RKO (cell line): ENCODE measurements at regions not wholly inside any gene's neighbourhood (a gene's known extent, or its start where the extent isn't known, plus 50 kb on each side); places are given as distances from the start of the nearest gene placed in this dataset.
"Not testable (repeated sequence)": the region's sequence is repeated elsewhere in the genome, so short reads cannot be mapped to it uniquely, and the experiment has no call there.

Experiments used
- DNase-seq: peaks from one replicate; pipeline ENCODE4 v3.0.0-alpha.2; 2016; ENCODE audit warnings: low spot score

DNA sequence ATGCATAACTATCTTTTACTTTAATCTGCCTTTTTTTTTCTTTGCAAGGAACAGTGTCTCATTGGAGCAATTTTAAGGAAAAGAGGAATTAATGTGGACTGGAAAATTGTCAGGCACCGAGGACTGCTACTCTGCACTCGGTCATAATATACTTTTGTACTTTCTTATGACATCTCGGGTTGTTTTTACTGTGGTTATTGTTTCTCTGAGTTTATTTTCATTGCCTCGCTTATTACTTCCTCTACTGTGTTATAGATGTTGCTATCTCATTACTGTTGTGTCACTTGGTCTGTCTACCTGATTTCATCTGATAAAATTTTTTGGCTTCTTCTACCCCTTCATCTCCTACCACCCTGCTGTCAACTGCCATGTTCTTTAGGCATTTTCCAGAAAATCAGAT is 213.5 kb upstream of the POU1F1 start:
- DNase-seq = no peak

- no peak for DNase-seq
These were observed 212.4 kb upstream of the POU1F1 start for GRCh38 chr3:87488765-87489164.

- not testable (repeated sequence) for DNase-seq
These were observed 210.3 kb upstream of the POU1F1 start for GRCh38 chr3:87486635-87487034.

DNA sequence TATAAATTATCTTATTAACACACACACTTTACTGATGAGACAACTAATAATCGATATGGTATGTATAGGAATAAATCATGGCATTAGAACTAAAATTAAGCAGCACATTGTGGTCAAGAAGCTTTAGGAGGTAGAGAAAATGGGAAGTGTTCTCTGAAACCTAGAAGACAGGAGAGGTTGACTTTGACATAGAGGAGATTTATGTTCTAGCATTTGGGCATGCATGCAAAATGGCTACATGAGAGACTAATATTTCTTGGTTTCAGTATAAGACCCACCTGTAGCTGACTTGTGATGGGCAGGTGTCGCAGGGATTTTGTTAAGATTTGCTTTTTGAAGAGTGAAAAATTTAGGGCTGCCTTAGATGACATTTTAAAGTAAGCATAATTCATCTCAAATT is 209.7 kb upstream of the POU1F1 start:
- no peak for DNase-seq

- DNase-seq = no peak
These were observed 202.3 kb upstream of the POU1F1 start for GRCh38 chr3:87478716-87479115.

DNA sequence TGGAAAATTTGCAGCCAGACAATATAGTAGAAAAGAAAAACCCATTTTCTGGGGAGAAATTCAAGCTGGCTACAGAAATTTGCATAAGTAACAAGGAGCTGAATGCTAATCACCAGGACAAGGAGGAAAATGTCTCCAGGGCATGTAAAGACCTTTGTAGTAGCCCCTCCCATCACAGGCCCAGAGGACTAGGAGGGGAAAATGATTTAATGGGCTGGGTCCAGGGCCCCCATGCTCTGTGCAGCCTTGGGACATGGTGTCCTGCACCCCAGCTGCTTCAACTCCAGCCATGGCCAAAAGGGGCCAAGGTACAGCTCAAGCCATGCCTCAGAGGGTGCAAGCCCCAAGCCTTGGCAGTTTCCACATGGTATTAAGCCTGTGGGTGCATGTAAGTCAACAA is 197.6 kb upstream of the POU1F1 start:
- no peak for DNase-seq

GRCh38 chr3:87468938-87469337 is 192.6 kb upstream of the POU1F1 start:
- peak; percentile 59 for DNase-seq

GRCh38 chr3:87468235-87468634 is 191.9 kb upstream of the POU1F1 start:
- no peak for DNase-seq

DNA sequence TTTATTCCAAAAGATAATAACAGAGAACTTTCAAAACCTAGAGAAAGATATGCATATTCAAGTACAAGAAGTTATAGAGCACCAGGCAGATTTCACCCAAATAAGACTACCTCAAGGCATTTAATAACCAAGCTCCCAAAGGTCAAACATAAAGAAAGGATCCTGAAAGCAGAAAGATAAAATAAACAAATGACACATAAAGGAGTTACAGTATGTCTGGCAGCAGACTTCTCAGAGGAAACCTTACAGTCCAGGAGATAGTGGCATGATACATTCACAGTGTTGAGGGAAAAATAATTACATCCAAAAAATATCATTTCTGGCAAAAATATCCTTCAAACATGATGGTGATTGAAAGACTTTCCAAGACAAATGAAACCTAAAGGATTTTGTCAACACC is 185.8 kb upstream of the POU1F1 start:
- DNase-seq = no peak

- DNase-seq = no peak
These were observed 185.1 kb upstream of the POU1F1 start for GRCh38 chr3:87461443-87461842.

DNA sequence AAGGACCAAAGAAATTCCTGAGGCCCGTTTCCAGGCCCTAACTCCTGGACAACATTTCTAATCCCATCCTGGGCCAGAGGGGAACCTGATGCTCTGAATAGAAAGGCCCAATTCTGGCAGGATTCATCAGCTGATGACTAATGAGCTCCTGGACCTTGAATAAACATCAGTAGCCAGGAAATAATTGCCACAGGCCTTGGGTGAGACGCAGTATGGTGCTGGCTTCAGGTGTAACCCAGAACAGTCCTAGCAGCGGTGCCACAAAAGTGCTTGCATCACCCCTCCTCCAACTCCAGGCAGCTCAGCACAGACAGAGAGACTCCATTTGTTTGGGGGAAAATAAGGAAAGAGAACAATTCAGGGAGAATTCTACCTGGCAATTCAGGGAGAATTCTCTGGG is 184.7 kb upstream of the POU1F1 start:
- no peak for DNase-seq

DNA sequence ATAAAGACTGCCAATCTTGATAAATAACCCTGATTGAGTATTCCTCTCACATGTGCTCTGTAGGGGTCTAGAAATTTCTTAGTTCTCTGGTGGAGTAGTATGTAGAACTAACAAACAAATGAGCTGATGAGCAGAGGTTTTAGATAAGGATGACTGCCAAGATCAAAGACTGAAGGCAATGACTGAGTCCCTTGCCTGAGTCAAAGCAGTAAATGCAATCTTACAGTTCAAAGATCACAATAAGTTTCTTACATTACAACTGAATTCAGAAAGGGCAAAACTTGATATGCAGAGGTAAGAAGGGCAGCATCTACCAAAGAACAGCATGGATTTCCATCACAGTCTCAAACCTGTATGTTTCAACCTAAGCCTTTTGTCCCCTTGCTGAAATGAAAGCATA is 172.2 kb upstream of the POU1F1 start:
- DNase-seq = no peak

GRCh38 chr3:87446849-87447387 is 170.5 kb upstream of the POU1F1 start:
- no peak for DNase-seq

DNA sequence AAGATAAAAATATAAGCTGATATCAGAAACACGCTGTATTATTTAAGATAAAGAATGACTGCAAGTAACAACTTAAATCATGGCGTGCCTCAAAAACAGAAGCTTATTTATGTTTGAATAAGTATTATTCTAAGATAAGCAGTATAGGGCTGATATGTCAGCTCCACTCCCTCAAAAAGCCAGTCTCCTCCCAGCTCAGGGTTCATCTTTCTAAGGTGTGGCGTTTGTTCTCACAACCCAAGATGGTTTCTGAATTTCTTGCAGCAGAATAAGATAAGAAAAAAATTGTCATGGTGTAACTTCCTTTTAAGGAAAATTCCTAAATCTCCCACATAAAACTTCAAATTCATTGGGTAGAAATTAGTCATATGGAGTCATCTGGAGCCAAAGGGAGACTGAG is 166.1 kb upstream of the POU1F1 start:
- no peak for DNase-seq

- no peak for DNase-seq
These were observed 161.4 kb upstream of the POU1F1 start for GRCh38 chr3:87437765-87438164.

DNA sequence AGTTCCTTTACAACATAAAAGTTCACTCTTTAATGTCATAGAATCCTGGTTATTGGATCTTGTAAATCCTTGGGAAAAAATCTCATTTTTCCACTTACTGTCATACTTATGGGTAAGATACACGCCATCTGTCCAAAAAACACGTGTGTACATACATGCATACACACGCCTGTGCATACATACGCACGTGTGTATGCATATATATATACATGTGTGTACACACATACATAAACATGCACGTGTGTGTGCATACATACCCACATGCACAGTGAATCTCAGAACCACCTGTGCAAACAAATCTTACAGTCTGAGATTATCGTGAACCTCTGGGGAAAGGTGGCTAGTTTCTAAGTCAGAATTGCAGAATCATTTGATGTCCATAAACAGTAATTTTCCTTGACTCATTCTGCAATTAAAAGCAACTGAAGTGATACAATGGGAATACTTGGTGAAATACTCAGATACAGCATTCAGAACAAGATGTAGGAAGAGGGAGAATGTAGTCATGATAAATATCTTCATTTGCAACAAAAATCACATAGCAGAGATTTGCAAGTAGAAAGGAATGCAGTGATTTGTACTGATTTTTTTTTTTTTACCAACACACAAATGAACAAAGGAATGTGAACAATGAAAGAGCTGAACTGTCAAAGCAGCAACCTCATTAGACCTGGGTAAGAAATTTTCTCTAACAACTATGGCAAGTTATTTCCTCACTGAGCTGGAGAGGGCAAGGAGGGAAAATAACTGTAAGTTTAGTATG is 160.6 kb upstream of the POU1F1 start:
- no peak for DNase-seq

DNA sequence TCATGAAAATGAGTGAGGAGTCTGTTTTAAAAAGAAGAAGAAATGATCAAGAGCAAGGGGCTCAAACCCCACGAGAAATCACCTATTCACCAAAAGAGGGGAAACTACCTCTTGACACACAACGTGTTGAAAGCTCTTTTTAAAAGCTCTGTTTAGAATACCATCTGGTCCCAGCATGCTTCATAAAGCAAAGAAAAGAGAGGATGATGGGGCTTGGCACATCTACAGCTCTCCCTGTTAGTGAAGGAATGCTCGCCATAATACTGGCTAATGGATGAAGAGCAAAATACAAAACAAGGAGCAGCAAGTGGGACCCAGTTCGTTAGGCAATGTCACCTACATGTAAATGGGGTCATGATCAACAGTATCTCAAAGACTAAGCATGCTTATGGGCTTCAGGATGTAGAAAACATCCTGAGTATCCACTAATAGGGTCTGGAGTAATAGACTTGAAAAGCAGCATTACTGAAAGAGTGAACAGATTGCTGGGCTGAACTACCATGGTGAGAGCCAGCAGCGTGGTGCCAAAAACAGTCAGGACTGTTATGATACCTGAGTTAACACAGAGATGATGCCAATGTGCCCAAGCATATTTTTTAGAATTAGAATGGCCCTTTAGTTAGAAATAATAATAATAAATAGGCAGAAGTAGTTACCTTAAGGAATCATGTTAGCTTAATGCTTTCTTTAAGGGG is 159.7 kb upstream of the POU1F1 start:
- no peak for DNase-seq

DNA sequence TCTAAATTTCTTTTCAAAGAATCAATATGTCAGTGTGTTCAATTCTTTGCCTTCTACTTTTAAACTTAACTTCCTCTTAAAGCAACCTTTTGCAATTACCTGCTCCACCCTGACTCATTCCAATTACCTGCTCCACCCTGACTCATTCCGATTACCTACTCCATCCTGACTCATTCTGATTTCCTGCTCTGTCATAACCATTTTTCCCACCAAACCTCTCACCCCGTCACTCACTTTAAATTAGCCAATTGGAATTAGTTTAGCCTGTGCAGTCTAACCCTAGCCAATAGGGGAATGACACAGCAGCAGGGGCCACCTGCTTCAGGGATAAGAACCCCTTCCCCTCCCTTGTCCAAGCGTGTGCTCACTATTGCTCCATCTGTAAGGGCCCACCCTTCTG is 157.1 kb upstream of the POU1F1 start:
- DNase-seq = peak; percentile 9

DNA sequence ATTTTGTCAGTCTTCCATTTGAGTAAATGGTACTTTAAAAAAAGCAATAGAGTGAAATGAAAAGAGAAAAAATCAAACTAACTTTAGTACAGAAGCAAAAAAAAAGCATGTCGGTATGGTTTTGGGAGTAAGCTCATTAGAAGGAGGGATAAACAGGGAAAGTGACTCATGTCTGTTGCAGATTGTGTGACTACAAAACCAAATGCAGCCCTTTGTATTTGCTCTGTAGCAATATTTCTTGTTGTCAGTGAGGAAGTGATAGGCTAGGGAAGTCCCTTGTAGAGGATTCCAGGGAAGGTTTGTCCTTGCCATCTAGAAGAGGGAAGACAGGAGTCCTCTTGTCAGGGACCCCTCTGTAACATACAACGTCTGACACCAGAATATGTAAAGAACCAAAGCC is 150.5 kb upstream of the POU1F1 start:
- no peak for DNase-seq

DNA sequence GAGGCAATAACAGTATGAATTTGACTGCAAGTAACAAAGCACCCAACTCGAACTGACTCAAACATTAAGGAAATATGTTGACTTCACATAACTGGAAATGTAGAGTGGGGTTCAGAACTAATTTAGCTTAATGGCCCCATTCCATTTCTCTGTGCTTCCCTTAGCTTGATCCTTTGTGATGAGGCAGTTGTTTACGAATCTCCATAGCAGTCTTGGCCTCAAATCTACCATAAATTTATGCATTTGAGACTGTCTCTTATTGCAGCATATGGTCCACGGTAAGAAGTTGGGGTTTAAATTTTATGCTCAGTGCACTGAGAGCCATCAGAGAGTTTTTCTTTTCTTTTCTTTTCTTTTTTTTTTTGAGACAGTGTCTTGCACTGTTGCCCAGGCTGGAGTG is 148.7 kb upstream of the POU1F1 start:
- DNase-seq = no peak

GRCh38 chr3:87423336-87423735 is 147.0 kb upstream of the POU1F1 start:
- no peak for DNase-seq

GRCh38 chr3:87422333-87422732 is 145.9 kb upstream of the POU1F1 start:
- DNase-seq = no peak

- no peak for DNase-seq
These were observed 143.8 kb upstream of the POU1F1 start for GRCh38 chr3:87420171-87420570.

DNA sequence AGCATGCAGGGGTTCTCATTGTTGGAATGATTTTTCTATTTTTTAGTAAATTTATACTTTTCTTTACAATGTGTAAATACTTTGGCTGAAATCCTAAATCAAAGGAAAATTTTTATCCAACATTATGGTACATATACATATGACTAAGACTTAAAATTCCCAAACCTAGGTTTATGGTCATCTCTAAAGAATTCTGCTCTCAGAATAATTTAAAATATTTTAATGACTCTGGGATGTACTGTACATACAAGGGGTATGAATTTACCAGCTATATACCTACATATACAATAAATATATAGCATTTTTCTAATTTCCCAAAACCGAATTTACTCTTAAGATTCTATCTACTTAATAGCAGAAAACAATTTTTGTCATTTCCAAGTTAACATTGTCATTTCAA is 137.9 kb upstream of the POU1F1 start:
- DNase-seq = no peak
